ENCODE measurements at regions not wholly inside any gene's neighbourhood (a gene's known extent, or its start where the extent isn't known, plus 50 kb on each side); places are given as distances from the start of the nearest gene placed in this dataset.

DNA sequence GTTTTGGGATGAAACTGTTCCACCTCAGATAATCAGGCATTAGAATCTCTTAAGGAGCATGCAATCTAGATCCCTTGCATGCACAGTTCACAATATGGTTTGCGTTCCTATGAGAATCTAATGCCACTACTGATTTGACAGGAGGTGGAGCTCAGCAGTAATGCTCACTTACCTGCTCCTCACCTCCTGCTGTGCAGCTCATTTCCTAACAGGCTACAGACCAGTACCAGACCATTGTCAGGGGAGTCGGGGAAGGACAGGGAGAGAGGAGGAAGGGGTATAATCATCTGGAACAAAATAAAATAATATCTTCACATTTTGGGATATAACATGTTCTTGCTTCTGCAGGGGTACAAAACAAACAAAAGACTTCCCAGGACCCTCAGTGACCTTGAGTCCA lies 532.0 kb upstream of the FSHR start:
- TF ChIP-seq EZH2 (IDR thresholded peaks at IDR 0.05; ENCODE audit: borderline replicate concordance, low read length) = no peak
- TF ChIP-seq, protein P1, sequence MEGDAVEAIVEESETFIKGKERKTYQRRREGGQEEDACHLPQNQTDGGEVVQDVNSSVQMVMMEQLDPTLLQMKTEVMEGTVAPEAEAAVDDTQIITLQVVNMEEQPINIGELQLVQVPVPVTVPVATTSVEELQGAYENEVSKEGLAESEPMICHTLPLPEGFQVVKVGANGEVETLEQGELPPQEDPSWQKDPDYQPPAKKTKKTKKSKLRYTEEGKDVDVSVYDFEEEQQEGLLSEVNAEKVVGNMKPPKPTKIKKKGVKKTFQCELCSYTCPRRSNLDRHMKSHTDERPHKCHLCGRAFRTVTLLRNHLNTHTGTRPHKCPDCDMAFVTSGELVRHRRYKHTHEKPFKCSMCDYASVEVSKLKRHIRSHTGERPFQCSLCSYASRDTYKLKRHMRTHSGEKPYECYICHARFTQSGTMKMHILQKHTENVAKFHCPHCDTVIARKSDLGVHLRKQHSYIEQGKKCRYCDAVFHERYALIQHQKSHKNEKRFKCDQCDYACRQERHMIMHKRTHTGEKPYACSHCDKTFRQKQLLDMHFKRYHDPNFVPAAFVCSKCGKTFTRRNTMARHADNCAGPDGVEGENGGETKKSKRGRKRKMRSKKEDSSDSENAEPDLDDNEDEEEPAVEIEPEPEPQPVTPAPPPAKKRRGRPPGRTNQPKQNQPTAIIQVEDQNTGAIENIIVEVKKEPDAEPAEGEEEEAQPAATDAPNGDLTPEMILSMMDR (IDR thresholded peaks at IDR 0.05; ENCODE audit: low read length) = no peak

Measured in OCI-LY1 (cell line).